VCaP (cell line): ENCODE measurements at regions not wholly inside any gene's neighbourhood (a gene's known extent, or its start where the extent isn't known, plus 50 kb on each side); places are given as distances from the start of the nearest gene placed in this dataset.

Source experiments
- H3K27ac ChIP-seq: fragments of 450-650 bp; 2 replicates; pipeline ENCODE4 v1.5.1; 2017
- CTCF ChIP-seq: fragments of 450-650 bp; conservative IDR thresholded peaks from 2 replicates; pipeline ENCODE4 v1.5.1; 2017; ENCODE audit warnings: mild to moderate bottlenecking, moderate library complexity

- no peak for TF ChIP-seq CTCF
- H3K27ac ChIP-seq = no peak overlapping the region
These were observed 217.2 kb upstream of the BMP4 start for GRCh38 chr14:54173802-54174201.

DNA sequence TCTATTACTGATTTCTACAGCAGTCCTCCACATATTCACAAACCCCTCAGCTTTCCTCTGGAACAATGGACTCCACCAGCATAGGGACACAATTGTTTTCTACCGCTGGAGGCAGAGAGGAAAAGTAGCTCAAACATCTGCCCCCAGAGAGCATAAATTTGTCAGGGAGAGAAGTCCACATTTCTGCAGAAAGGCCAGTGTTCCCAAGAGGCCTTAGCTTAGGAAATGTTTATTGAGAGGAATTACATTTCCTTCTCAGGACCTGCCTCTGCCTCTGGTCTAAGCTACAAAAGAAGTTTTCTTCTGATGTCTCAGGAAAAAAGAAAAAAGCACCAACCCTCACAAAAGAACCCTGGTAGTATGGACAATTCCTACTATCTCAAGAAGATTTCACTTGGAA is 217.8 kb upstream of the BMP4 start:
- no peak overlapping the region for H3K27ac ChIP-seq
- no peak for TF ChIP-seq CTCF

DNA sequence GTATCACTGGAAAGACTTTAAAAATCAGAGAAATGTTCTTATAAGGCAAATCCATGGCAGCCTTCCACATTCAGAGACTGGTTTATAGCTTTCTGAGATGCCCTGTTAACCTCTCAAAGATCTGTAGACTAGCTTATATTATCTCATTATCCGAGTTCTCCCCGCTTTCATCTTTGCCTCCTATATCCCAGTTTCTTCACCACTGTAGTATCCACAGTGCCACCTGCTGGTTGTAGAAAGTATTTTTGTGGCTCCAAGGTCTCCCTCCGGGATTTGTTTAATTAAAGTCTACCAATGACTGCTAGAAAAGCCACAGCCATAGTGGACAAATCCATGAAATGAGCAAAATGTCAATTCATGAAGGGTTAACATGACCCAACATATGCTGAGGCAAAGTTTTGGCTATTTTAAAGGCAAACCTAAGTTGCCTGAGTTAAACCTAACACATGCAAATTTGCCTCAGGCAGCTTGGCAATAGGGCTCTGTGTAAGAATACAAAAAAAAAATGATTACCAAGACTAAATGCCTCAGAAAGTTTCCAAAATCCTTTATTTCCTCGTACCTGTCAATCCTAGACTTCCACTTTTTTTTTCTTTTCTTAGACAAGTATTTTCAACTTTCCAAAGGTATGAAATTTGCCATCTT is 218.8 kb upstream of the BMP4 start:
- TF ChIP-seq CTCF = peak; percentile 86
- H3K27ac ChIP-seq = no peak overlapping the region

DNA sequence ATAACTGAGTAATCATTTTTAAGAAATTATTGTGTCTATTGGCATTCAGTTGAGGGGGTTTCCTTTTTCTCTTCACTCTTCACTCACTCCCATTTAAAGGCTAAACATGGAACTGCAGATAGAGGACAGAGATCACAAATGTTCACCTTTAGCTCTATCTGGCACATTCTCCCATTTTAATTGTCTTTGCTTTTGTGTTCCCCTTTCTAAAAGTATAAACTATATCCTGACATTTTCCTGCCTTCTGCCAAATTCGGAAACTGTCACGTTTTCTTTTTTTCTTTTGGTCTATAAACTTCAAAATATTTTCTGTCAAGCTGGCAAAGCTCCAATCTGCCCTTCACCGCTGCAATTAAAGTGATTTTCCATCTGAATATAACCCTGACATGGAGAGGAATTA is 219.8 kb upstream of the CDKN3 start:
- no peak overlapping the region for H3K27ac ChIP-seq
- no peak for TF ChIP-seq CTCF

- no peak overlapping the region for H3K27ac ChIP-seq
- TF ChIP-seq CTCF = no peak
These were observed 218.9 kb upstream of the CDKN3 start for GRCh38 chr14:54177641-54178621.

- TF ChIP-seq CTCF = no peak
- H3K27ac ChIP-seq = no peak overlapping the region
These were observed 214.3 kb upstream of the CDKN3 start for GRCh38 chr14:54182419-54183045.
